HG03432 (cell line): ENCODE measurements at regions not wholly inside any gene's neighbourhood (a gene's known extent, or its start where the extent isn't known, plus 50 kb on each side); places are given as distances from the start of the nearest gene placed in this dataset.

ENCODE experiments used
- ATAC-seq: cut with Tn5 transposase; IDR thresholded peaks from one replicate; pipeline ENCODE4 v1.9.1; 2021; ENCODE audit warnings: mild to moderate bottlenecking, moderate library complexity; ENCODE audit not compliant: unreplicated experiment

- ATAC-seq, result peak; percentile 73
These were observed 168.5 kb upstream of the FREM2 start for GRCh38 chr13:38518328-38518727.

- ATAC-seq, result no peak
These were observed 167.5 kb upstream of the FREM2 start for GRCh38 chr13:38519229-38519911.

- ATAC-seq, result no peak
These were observed 166.8 kb upstream of the FREM2 start for GRCh38 chr13:38520041-38520440.

- no peak for ATAC-seq
These were observed 159.7 kb upstream of the FREM2 start for GRCh38 chr13:38527140-38527539.

- no peak for ATAC-seq
These were observed 157.9 kb upstream of the FREM2 start for GRCh38 chr13:38528986-38529385.

GRCh38 chr13:38530492-38530891 is 156.4 kb upstream of the FREM2 start:
- ATAC-seq, result peak; percentile 46

GRCh38 chr13:38535261-38535660 is 151.6 kb upstream of the FREM2 start:
- ATAC-seq, result no peak

- ATAC-seq, result no peak
These were observed 149.8 kb upstream of the FREM2 start for GRCh38 chr13:38537051-38537450.

- no peak for ATAC-seq
These were observed 148.5 kb upstream of the FREM2 start for GRCh38 chr13:38538422-38538821.

GRCh38 chr13:38539632-38540031 is 147.2 kb upstream of the FREM2 start:
- ATAC-seq, result no peak

- ATAC-seq, result no peak
These were observed 144.3 kb upstream of the FREM2 start for GRCh38 chr13:38542601-38543000.

- no peak for ATAC-seq
These were observed 143.3 kb upstream of the FREM2 start for GRCh38 chr13:38543561-38543960.

- ATAC-seq, result no peak
These were observed 123.1 kb upstream of the FREM2 start for GRCh38 chr13:38563739-38564138.

- no peak for ATAC-seq
These were observed 122.4 kb upstream of the FREM2 start for GRCh38 chr13:38564256-38565150.

- no peak for ATAC-seq
These were observed 120.9 kb upstream of the FREM2 start for GRCh38 chr13:38566023-38566422.

- ATAC-seq, result no peak
These were observed 120.4 kb upstream of the FREM2 start for GRCh38 chr13:38566519-38566918.

- ATAC-seq, result no peak
These were observed 116.2 kb upstream of the FREM2 start for GRCh38 chr13:38570706-38571105.

- ATAC-seq, result no peak
These were observed 111.5 kb upstream of the FREM2 start for GRCh38 chr13:38575427-38575826.

GRCh38 chr13:38577048-38577447 is 109.8 kb upstream of the FREM2 start:
- no peak for ATAC-seq

- peak; percentile 84 for ATAC-seq
These were observed 104.7 kb upstream of the FREM2 start for GRCh38 chr13:38582133-38582532.

- ATAC-seq, result no peak
These were observed 96.6 kb upstream of the FREM2 start for GRCh38 chr13:38590230-38590629.

- no peak for ATAC-seq
These were observed 95.9 kb upstream of the FREM2 start for GRCh38 chr13:38590796-38591507.
